Immature natural killer cell (primary cell): ENCODE measurements at regions not wholly inside any gene's neighbourhood (a gene's known extent, or its start where the extent isn't known, plus 50 kb on each side); places are given as distances from the start of the nearest gene placed in this dataset.

Experiments
- DNase-seq, 3 donors: peaks; one replicate each; pipeline ENCODE4 v3.0.0; 2022; ENCODE audit warnings: mixed read lengths in 1 of 3
- H3K27ac Mint-ChIP-seq, 6 donors: one replicate each; pipeline ENCODE4 v1.8.0; 2020; ENCODE audit warnings: mixed read lengths in 6 of 6, mild to moderate bottlenecking in 5 of 6, inconsistent platforms in 4 of 6, moderate library complexity in 3 of 6
- H3K27me3 Mint-ChIP-seq, 3 donors: one replicate each; pipeline ENCODE4 v1.8.0; 2020 to 2021; ENCODE audit warnings: low read depth in 3 of 3, mild to moderate bottlenecking in 3 of 3, mixed read lengths in 3 of 3, moderate library complexity in 3 of 3, inconsistent platforms in 1 of 3
- H3K36me3 Mint-ChIP-seq, 3 donors: one replicate each; pipeline ENCODE4 v1.8.0; 2020; ENCODE audit warnings: mixed read lengths in 3 of 3, inconsistent platforms in 2 of 3, mild to moderate bottlenecking in 2 of 3
- H3K4me1 Mint-ChIP-seq, 2 donors: one replicate each; pipeline ENCODE4 v1.8.0; 2020; ENCODE audit warnings: inconsistent platforms in 2 of 2, mild to moderate bottlenecking in 2 of 2, mixed read lengths in 2 of 2, moderate library complexity in 1 of 2
- H3K4me3 Mint-ChIP-seq, 5 donors: one replicate each; pipeline ENCODE4 v1.8.0; 2020; ENCODE audit warnings: mild to moderate bottlenecking in 5 of 5, mixed read lengths in 5 of 5, inconsistent platforms in 3 of 5, moderate library complexity in 3 of 5
- H3K9me3 Mint-ChIP-seq, 6 donors: one replicate each; pipeline ENCODE4 v1.8.0; 2020; ENCODE audit warnings: mild to moderate bottlenecking in 6 of 6, mixed read lengths in 6 of 6, inconsistent platforms in 4 of 6, moderate library complexity in 3 of 6

GRCh38 chr14:78086342-78086741 lies 83.8 kb upstream of the NRXN3 start:
- Mint-ChIP-seq H3K4me3 (no peak overlapping the region), H3K27me3 (peaks cover 2 to 7% (median 2%) of the 10 kb centered on the region in 3 donors), H3K27ac (no peak overlapping the region), H3K36me3 (no peaks in the 10 kb centered on the region), H3K9me3 (peaks cover 0 to 1% (median 0%) of the 10 kb centered on the region in 6 donors), H3K4me1 (no peaks in the 10 kb centered on the region)
- no peak for DNase-seq

- H3K27ac Mint-ChIP-seq, result no peak overlapping the region
- no peak for DNase-seq
- no peak overlapping the region for H3K4me3 Mint-ChIP-seq
- H3K4me1 Mint-ChIP-seq, result no peaks in the 10 kb centered on the region
- H3K36me3 Mint-ChIP-seq, result no peaks in the 10 kb centered on the region
- H3K9me3 Mint-ChIP-seq, result peaks cover 0 to 3% (median 0%) of the 10 kb centered on the region in 6 donors
- H3K27me3 Mint-ChIP-seq, result peaks cover 2 to 5% (median 2%) of the 10 kb centered on the region in 3 donors
Observed at GRCh38 chr14:78088916-78089315, 81.3 kb upstream of the NRXN3 start.

DNA sequence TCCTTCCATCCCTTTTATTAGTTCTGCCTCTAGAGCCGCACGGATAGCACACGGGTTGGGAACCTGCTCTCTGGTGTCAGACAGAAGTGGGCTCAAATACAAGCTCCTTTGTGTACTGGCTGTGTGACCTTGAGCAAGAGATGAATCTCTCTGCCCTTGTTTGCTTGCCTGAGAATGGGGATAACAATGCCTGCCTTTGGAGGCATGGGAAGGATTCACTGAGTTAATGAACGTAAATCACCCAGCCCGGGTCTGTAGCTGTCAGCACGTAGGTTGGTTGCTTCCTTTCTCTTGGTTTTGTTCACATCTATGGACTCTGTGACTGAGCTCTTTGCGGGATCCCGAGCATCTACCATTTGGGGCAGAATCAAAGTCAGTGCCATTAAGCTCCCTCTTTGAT lies 79.3 kb upstream of the NRXN3 start:
- H3K36me3 Mint-ChIP-seq, result no peaks in the 10 kb centered on the region
- H3K4me1 Mint-ChIP-seq, result no peaks in the 10 kb centered on the region
- peaks cover 0 to 3% (median 0%) of the 10 kb centered on the region in 6 donors for H3K9me3 Mint-ChIP-seq

DNA sequence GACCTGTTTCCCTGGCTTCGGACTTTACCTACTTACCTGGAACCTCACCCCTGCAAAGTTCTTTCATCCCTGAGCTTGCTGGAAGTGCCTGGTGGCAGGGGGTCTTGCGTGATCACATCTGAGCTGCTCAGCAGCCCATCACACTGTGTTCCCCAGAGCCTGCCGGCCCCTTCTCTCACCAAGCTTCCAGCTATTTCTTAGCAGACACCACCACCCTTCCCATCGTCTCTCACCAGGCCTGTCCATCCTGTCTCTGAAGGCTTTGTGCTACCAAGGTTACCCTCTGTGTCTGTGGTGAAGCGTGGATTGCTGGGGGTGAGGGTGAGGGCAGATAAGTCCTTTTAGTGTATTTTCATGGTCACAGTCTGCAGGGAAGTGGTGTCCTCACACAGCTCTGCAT lies 78.8 kb upstream of the NRXN3 start:
- Mint-ChIP-seq H3K4me3 (no peak overlapping the region), H3K9me3 (peaks cover 0 to 3% (median 0%) of the 10 kb centered on the region in 6 donors), H3K27ac (no peak overlapping the region), H3K4me1 (no peaks in the 10 kb centered on the region), H3K36me3 (no peaks in the 10 kb centered on the region), H3K27me3 (peaks cover 1 to 6% (median 2%) of the 10 kb centered on the region in 3 donors)
- DNase-seq, result no peak

More for the DNA sequence above, 79.3 kb upstream of the NRXN3 start:
- no peak for DNase-seq
- Mint-ChIP-seq H3K27me3 (peaks cover 2 to 5% (median 2%) of the 10 kb centered on the region in 3 donors), H3K27ac (no peak overlapping the region), H3K4me3 (no peak overlapping the region)

- DNase-seq, result no peak
- Mint-ChIP-seq H3K27ac (no peak overlapping the region), H3K36me3 (no peaks in the 10 kb centered on the region), H3K4me3 (no peak overlapping the region), H3K4me1 (no peaks in the 10 kb centered on the region), H3K9me3 (peaks cover 0 to 3% (median 0%) of the 10 kb centered on the region in 6 donors), H3K27me3 (peaks cover 2 to 8% (median 3%) of the 10 kb centered on the region in 3 donors)
Observed at GRCh38 chr14:78092040-78092439, 78.1 kb upstream of the NRXN3 start.

- no peak overlapping the region for H3K4me3 Mint-ChIP-seq
- H3K4me1 Mint-ChIP-seq, result no peaks in the 10 kb centered on the region
- no peak for DNase-seq
- H3K27ac Mint-ChIP-seq, result no peak overlapping the region
- peaks cover 0 to 7% (median 2%) of the 10 kb centered on the region in 3 donors for H3K27me3 Mint-ChIP-seq
- H3K9me3 Mint-ChIP-seq, result no peaks in the 10 kb centered on the region
- no peaks in the 10 kb centered on the region for H3K36me3 Mint-ChIP-seq
Observed at GRCh38 chr14:78103271-78103670, 66.9 kb upstream of the NRXN3 start.

DNA sequence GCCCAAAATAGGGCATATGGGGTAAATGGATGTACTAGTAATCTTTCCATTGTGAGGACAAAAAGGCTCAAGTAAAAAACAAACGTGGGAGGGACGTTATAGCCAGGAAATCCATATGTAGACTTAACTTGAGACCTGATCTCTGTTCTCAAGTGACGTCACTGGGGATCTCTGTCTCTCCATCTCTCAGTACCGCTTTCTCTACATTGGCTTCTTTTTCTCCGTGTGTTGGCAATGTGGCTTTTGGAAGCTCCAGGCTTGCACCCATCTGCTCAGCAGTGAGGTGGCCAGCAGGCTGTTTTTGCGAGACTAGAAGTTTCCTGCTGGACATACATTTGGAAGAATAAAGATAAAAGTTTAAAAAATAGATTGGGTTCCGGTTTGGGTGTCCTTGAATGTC lies 66.0 kb upstream of the NRXN3 start:
- Mint-ChIP-seq H3K27me3 (peaks cover 0 to 7% (median 2%) of the 10 kb centered on the region in 3 donors), H3K4me3 (no peak overlapping the region), H3K9me3 (no peaks in the 10 kb centered on the region), H3K27ac (no peak overlapping the region), H3K4me1 (no peaks in the 10 kb centered on the region), H3K36me3 (no peaks in the 10 kb centered on the region)
- no peak for DNase-seq

DNA sequence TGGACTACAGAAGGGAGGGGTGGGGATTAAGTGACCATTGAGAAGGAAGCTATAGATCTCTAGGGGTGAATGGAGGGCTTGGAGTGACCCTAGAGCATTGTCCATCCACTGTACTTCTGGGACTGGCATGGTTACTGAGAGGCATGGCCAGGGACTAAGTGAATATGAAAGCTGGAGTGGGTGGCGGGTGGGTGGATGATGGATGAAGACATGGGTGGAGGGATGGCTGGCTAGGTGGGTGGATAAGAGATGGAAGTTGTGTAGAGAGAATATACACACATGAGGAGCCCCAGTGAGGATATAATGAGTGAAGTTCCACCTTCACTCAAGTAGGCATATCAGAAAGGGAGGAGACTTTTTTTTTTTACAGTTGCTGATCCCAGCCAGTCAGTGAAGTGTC lies 65.5 kb upstream of the NRXN3 start:
- Mint-ChIP-seq H3K4me3 (no peak overlapping the region), H3K4me1 (no peaks in the 10 kb centered on the region), H3K27ac (no peak overlapping the region), H3K9me3 (no peaks in the 10 kb centered on the region), H3K36me3 (no peaks in the 10 kb centered on the region), H3K27me3 (peaks cover 0 to 7% (median 2%) of the 10 kb centered on the region in 3 donors)
- DNase-seq, result no peak

DNA sequence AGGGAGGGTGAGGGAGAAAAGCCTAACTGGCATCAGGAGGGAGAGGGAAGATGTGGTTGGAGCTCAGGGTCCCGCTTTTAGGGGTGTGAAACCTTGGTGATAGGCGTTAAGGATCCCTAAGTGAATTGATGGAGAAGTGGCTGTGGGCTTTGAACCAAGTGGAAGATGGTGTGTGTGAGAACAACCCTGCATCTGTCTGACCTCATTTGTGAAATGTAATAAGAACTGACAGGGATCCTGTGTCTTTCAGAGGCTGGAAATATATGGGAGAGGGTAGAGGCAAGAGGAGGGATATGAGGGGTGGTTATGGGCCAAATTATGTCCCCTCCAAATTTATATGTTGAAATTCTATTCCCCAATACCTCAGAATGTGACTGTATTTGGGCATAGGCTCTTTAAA lies 63.8 kb upstream of the NRXN3 start:
- Mint-ChIP-seq H3K36me3 (no peaks in the 10 kb centered on the region), H3K9me3 (no peaks in the 10 kb centered on the region), H3K4me3 (no peak overlapping the region), H3K27ac (no peak overlapping the region), H3K27me3 (peaks cover under 1 to 9% (median 2%) of the 10 kb centered on the region in 3 donors), H3K4me1 (no peaks in the 10 kb centered on the region)
- no peak for DNase-seq

DNA sequence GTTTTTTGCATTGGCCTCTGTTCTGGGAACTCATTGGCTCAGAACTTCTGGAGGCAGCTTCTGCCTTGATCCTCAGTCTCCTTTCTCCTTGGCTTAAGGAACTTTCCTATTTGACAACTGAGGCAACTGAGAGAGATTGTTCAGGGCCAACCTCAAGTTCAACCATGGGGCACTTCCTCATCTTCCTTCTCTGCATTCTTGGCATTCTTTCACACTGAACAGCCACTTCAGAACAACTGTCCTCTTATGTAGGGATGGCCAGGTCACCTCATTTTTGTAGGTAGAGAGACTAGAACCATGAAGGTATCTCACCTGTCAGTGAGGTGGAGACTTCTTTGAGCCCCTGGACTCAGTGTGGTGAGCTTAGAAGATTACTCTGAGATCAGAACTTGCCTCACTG lies 63.0 kb upstream of the NRXN3 start:
- no peaks in the 10 kb centered on the region for H3K9me3 Mint-ChIP-seq
- DNase-seq, result no peak
- H3K27ac Mint-ChIP-seq, result no peak overlapping the region
- no peak overlapping the region for H3K4me3 Mint-ChIP-seq
- H3K4me1 Mint-ChIP-seq, result no peaks in the 10 kb centered on the region
- no peaks in the 10 kb centered on the region for H3K36me3 Mint-ChIP-seq
- peaks cover 1 to 7% (median 2%) of the 10 kb centered on the region in 3 donors for H3K27me3 Mint-ChIP-seq

DNA sequence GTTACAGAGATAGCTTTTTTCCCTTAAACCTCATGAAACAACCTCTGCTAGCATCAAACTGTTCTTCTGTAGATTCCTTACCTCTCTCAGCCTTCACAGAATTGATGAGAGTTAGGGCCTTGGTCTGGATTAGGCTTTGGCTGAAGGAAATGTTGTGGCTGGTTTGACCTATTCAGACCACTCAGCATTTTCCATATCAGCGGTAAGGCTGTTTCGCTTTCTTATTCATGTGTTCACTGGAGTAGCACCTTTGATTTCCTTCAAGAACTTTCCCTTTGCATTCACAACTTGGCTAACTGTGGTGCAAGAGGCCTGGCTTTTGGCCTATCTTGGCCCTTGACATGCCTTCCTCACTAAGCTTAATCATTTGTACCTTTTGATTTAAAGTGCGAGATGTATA lies 50.7 kb upstream of the NRXN3 start:
- H3K27me3 Mint-ChIP-seq, result peaks cover 2 to 3% (median 3%) of the 10 kb centered on the region in 3 donors
- DNase-seq, result no peak
- no peak overlapping the region for H3K4me3 Mint-ChIP-seq
- H3K36me3 Mint-ChIP-seq, result no peaks in the 10 kb centered on the region
- H3K4me1 Mint-ChIP-seq, result no peaks in the 10 kb centered on the region
- H3K27ac Mint-ChIP-seq, result no peak overlapping the region
- peaks cover 0 to 3% (median 0%) of the 10 kb centered on the region in 6 donors for H3K9me3 Mint-ChIP-seq
